Midbrain (tissue), 1 donor: ENCODE measurements at regions not wholly inside any gene's neighbourhood (a gene's known extent, or its start where the extent isn't known, plus 50 kb on each side); places are given as distances from the start of the nearest gene placed in this dataset.
A peak's percentile ranks its signal among the peaks of the same experiment; 100 is the strongest.
"Not testable (repeated sequence)": the region's sequence is repeated elsewhere in the genome, so short reads cannot be mapped to it uniquely, and the experiment has no call there.

Source experiments
- DNase-seq: peaks from one replicate; lab custom pipeline; 2025; lab: John Stamatoyannopoulos, UW

DNA sequence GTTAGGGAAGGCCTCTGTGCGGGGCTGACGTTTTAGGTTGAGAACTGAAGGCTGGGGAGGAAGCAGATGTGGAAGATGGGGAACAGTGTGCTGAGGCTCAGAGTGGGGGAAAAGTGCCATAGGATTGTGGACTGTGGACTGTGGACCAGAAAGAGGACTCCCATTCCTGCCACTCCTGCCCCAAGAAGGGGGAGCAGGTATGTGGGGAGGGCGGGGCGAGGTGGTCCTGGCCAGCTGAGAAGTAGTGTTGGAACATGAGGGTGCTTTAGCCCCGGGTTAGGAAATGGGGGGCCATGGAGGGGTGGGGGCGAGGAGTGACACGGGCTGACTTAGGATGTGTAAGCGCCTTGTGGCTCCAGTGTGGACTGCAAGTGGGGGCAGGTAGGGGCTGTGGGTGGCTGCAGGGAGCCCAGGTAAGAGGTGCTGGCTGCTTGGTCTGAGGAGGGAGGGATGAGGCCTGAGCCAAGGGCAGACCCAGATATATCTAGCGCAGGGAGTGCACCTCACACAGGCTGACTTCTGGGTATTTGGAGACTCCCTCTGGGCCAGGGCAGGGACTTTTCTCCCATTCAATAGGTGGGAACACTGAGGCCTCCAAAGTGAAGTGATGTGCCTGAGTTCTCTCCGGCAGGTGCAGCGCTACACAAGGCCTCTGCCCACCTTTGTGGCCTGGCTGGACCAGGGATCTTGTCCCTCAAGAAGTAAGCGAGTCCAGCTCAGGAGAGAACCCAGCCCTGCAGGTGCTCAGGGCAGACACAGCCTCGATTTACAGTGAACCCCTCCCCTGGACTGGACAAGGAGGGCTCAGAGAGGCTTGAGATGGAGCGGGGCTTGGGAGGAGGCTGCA, 76.6 kb upstream of the TOX2 start:
- DNase-seq: no peak

DNA sequence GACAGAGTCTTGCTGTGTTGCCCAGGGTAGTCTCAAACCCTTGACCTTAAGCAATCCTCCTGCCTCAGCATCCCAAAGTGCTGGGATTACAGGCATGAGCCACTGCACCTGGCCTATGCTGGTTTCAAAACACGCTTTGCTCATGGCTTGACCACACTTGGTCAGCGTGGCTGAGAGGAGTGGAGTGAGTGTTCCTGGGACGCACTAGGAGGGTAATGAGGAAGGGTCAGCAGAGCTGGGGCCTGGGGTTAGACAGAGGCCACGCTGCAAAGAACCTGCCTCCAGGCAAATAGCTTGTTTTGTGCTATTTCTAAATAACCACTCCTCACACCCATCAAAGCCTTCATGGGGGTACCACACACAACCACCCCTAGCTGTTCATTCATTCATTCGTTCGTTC, 77.9 kb upstream of the TOX2 start:
- no peak for DNase-seq

DNA sequence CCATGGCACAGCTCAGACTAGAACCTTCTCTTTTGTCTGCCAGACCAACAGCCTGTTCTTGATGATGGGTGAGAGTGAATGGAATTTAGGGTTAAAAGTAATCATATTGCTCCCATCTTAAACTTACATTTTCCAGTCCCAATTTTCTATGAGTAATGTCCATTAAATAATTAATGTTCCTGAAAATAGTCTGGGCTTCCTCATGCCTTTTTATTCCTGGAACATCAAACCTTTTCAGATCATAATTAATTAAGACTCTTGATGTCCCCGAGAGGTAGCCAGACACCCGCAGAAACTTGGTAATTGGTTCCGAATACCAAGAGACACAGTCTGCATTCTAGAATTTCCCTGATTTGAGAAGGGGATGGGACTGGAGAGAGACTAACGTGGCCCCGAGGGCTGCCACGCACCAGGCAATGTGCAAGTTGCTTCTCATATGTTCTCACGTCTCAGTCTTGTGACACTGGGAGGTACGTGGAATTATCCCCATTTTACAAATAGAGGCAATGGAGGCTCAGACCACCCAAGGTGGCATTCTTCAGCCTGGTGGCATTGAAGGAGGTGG, 78.6 kb upstream of the TOX2 start:
- no peak for DNase-seq

DNA sequence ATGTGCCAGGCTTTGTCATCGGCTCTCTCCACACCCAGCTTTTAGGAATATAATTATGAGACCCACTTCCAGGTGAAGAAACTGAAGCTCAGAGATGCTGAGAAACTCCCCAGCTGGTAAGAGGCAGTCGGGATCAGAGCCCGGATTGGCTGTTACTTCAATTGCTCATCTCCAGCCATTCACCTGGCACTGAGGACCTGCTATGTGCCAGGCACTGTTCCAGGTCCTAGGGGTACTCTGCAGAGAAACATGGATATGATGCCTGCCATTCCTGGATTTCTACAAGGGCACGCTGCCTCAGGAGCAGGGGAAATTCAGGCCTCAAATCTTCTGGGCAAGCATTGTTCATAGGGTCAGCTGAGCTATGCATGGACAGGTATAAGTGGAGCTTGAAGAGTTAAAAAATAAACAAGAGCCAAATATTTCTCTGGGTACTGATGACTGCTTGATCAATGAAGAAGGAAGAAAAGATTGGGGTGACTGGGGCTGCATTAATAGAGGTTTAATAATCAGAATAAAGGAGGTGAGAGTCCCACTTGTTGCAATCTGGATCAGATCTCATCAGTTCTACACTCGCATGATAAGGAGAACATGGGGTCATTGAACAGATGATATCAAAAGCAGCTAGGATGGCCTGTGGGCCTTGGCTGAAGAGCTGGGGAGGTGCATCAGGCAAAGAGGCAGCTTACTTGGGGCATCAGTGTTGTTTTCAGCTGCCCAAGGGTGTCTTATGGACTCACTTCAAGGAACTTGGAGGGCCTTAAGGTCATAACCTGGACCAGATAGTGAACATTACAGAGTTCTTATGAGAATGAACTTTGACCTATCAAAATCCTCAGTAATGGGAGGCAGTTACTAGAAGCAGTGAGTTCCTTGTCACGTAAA, 80.9 kb upstream of the TOX2 start:
- DNase-seq: no peak

DNA sequence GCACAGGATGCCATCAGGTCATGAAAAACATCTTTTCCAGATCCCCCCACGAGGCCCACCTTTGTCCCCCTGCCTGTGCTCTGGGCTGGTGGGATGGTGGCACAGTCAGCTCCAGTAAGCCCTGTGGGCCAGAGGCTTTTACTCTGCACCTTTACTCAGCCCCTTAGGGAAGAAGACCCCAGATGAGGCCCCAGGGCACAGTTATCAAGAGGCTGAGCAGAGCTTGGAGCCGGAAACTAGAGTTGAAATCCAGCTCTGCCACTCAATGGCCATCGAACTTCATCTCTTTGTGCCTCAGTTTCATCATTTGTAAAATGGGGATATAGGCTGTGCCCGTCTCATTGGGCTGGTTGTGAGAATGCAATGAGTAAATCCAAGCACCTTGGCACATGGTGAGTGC, 81.7 kb upstream of the TOX2 start:
- DNase-seq: no peak

DNA sequence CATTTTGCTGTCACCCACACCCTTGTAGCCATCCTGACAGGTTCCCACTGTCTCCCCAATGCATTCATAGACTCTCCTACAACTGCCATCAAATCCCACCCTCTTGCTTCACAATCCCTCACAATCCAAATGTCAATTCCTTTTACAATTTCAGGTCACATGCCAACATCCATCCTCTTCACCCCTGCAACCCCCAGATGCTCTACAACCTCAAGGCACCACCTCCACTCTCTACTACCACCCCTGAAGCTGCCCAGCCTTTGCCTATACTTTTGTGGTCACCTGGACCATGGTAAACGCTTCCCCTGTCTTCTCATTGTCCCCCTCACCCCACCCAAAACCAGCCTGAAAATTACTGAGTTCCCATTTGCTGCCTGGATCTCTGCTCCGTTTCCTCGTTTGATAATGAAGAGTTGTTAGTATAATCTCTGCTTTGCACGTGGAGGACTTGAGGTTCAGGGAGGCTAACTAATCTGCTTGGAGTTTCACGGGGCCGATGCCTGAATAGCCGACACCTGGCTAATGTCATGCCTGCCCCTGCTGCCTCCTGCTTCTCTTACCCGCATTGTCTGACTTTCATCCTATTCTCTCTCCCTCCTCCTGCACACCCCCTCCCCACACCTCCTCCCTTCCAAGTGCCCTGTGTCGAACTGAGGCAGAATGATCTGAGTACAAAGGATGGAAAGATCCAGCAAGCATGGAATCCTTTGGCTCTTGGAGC, 82.4 kb upstream of the TOX2 start:
- no peak for DNase-seq

DNA sequence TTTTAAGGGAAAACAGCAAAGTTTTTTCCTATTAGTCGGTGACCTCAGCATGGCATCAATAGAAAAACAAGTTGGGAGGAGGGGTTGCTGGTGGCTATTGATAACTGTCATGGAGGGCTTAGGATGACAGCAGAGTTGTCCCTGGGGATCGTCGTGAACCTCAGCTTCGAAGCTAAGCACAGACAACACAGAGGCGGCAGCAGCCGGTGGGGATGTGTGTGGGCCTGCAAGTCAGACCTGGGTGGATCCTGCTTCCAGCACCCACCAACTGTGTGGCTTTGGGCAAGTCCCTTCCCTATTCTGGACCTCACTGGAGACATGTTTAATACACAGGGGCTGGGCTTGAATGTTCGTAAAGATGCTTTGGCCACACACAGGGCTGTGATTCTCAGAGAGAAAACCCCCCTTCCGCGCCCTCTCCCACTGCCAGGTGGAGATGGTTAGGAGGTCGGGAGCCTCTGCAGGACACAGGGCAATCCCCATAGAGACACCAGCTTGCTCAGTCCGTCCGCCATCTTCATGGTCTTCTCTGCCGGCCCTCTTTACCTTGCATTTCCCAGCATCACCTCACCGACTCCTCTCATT, 83.1 kb upstream of the TOX2 start:
- no peak for DNase-seq

DNA sequence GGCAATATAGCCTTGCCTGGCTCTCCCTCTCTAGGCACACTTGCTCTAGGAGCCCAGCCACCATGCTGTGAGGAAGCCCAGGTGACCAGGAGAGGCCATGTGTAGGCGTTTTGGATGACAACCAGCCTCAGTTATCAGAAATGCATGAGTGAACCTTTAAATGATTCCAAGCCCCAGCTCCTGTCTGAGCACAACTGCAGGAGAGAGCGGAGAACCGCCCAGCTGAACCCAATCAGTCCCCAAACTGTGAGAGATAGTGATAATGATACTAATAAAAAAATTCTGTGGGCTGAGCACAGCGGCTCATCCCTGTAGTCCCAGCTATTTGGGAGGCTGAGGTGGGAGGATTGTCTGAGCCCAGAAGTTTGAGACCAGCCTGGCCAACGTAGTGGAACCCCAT, 83.8 kb upstream of the TOX2 start:
- no peak for DNase-seq

DNA sequence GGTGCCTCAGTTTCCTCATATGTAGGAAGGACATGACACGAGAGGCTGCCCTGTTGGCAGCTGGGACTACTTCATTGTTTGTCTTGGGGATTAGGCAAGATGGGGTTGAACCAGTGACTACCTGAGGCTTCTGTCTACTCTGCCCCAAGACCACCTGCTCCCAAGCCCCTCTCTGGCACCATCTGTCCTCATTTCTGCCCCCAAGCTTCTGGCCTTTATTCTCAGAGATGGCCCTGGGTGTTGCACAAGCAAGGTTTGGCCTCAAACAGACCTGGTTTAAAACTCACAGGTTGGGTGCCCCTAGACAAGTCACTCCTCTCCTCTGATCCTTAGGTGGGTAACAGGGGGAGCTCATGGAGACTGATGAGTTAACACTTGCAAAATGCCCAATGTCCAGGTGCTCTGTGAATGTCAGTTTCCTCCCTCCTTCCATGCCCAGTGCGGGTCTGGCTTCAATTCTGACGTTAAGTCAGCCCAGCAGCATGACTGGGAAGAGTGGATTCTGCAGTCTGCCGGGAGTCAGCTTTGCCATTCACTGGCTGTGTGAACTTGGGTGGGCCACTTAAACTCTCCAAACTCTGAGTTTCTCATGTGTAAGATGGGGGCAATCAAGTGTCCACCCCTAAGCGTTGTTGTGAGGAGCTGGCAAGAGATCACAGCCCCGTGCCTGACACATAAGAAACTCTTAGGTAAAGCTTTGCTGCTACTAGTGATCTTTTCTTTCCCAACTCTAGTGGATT, 84.5 kb upstream of the TOX2 start:
- DNase-seq: no peak

DNA sequence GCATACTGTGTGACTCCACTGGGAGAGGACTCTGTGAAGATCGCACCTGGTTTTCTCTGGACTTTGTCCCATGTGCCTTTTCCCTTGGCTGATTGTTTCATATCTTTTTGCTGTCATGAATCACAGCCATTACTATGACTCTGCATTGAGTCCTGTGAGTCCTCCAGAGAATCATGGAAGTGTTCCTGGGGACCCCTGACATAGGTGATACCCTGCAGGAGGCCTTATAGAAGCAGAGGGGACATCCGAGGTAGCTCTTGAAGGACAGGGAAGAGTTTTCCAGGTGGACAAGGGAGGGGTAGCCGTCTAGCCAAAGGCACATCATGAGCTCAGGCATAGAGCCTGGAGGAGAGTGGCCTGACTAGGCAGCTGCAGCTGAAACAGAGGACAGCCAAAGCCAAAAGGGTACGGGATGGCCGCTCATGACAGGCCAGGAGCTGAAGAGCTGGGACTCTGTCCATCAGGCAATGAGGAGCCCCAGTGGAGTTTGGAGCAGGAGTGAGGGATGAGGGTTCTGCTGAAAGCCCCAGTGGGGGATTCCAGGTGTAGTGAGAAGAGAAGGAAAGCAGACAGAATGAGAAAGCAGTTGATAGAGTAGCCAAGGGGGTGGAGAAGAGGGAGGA, 86.6 kb upstream of the TOX2 start:
- DNase-seq: no peak

DNA sequence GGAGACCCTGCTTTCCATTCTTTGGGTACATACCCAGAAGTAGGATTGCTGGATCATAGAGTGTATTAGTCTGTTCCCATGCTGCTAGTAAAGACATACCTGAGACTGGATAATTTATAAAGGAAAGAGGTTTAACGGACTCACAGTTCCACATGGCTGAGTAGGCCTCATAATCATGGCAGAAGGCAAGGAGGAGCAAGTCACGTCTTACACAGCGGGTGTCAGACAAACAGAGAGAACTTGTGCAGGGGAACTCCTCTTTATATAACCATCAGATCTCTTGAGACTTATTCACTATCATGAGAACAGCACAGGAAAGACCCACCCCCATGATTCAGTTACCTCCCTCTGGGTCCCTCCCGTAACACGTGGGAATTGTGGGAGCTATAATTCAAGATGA, 87.7 kb upstream of the TOX2 start:
- not testable (repeated sequence) for DNase-seq

DNA sequence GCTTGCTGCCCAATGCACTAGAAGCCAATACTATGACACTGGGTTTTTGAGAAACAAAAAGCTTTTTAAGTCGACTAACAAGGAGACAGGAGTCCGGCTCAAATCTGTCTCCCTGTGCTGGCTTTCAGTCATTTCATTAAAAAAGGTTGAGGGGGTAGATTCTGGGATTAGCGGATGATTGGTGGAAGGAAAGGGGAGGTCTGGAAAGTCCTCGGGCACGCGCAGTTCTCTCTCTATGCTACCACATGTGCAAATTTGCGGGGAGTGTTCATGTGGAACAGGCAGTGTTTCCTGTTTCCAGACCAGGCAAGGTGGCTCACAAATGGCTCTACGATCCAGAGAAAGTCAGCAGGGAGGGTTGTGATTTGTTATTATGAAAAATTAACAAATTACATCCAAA, 89.1 kb upstream of the TOX2 start:
- peak; percentile 41 for DNase-seq

DNA sequence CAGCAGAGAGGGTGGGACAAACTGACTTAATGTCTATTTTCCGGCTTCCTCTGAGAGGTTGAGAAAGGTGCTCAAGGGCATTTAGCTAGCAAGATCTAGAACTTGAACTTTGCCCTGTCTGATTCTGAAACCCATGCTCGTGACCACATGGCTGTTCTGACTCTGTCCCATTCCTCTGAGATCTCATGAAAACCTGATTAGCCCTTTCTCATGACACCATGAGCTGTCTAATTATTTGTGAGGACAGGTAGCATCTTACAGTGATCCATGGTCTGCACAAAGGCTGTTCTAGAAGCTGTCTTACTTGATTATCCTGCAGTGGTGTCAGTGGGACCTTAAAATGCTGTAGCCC, 89.6 kb upstream of the TOX2 start:
- no peak for DNase-seq

DNA sequence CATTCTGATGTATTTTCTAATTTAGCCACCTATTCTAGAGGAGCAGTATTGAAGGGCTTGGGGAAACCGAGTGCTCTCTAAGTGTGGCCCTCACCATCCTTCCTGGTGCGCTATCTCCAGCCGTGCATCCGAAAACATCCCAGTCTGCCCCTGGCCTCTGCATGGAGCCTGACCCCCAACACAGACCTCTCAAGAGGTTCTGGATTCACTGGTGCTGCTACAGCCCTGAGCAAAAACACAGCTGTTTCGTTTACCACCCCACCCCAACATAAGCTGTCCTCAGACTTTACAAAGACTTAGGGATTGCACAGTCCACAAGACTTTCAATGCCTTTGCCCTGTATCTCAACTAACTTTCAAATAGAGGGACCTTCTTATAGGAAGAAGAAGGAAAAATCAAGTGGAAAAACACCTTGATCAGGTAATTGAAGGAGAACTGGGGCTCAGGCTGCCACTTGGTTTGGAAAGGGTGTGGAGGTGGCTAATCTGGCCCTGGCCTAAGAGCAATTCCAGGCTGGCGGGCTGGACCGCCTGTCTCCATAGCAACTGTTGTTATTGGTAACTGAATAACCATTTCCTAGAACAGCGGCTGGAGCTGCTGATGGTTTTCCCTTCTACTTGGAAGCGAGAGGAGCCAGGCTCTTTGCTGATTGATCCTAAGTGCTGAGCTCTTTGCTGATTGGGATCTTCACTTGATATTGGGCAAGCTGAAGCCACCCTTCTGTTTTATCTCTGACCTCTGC, 90.2 kb upstream of the TOX2 start:
- DNase-seq: peak; percentile 44

DNA sequence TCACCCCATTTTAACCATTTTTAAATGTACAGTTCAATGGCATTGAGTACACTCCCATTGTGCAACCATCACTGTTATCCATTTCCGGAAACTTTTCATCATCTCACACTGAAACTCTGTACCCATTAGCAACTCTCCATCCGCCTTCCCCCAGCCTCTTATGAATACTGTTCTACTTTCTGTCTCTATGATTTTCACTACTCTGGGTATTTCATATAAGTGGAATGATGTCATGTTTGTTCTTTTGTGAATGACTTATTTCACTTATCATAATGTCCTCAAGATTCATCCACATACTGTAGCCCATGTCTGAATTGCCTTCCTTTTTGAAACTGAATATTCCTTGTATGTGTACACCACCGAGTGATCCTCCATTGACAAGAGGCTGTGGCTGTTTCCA, 92.9 kb upstream of the TOX2 start:
- DNase-seq: no peak

DNA sequence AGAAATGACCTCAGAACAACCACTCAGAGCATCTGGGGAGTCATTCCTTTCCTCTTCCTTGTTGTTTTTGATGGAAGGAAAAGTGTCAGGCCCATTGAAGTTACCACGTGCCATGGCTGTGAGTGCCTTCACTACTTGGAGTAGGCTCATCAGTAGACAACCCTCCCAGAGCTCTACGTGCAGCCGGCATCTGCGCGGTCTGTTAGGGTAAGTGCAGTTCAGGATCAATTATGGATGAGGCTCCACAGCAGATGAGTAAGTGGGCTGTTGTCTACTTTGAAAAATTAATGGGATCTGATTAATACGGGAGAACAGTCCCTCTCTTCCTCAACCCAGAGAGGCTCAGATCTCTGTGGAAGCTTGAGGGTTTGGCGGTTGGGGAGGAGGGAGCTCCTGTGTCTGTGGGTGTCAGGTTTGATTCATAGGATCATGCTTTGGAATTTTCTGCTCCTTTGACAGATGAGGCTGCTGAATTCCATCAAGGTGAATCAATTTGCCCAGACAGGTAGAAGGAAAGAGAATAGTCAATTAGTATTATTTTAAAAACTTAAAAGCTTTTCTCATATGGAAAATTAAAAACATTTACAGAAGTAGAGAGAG, 93.8 kb upstream of the TOX2 start:
- DNase-seq: no peak

DNA sequence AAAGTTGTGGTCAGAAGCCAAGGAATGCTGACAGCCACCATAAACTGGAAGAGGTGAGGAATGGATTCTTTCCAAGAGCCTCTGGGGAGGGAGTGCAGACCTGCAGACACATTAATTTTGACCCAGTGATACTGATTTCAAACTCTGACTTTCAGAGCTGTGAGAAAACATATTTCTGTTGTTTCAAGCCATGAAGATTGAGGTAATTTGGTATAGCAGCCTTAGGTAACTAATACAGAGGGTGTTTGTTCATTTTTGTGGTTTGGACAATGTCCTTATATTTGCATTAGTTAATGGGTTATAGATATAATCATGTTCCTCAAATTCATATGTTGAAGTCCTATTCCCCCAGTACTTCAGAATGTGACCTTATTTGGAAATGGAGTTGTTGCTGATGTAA, 85.4 kb upstream of the GTSF1L start:
- DNase-seq: no peak

DNA sequence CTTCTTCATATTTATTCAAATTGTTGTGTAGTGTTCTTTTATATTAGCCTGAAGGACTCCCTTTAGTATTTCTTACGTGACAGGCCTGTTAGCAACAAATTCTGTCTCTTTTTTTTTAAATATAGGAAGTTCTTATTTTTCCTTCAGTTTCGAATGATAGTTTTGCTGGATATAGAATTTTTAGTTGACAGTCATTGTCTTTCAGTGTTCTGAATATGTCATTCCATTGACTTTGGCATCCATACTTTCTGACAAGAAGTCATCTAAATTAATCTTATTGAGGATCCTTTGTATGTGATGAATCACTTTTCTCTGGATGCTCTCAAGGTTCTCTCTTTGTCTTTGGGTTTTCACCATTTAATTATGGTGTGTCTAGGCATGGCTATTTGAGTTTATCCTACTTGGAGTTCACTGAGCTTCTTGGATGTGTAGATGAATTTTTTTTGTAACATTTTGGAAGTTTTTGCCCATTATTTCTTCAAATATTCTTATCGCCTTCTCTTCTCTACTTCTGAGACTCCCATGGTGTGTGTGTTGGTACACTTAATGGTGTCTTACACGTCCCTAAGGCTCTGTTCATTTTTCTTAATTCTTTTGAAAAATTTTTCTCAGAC, 82.5 kb upstream of the GTSF1L start:
- DNase-seq: no peak

DNA sequence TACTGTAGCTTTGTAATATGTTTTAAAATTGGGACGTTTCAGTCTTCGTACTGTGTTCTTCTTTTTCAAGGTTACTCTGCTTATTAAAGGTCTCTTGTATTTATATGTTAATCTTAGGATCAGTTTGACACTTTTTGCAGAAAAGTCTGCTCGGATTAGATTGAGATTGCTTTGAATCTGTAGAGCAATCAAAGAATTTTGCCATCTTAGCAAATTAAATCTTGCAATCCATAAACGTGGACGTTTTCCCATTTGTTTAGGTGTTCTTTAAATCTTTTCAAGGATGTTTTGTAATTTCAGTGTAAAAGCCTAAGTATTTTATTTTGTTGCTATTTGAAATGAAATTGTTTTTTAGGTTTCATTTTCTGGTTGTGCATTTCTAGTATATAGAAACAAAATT, 78.0 kb upstream of the GTSF1L start:
- DNase-seq: no peak
